H9 (cell line): ENCODE measurements at regions not wholly inside any gene's neighbourhood (a gene's known extent, or its start where the extent isn't known, plus 50 kb on each side); places are given as distances from the start of the nearest gene placed in this dataset.
A peak's percentile ranks its signal among the peaks of the same experiment; 100 is the strongest.

ENCODE experiments used
- DNase-seq: peaks from one replicate; pipeline ENCODE4 v3.0.0-alpha.2; 2017
- H2AFZ ChIP-seq: one replicate; pipeline ENCODE4 v1.6.1; 2013; ENCODE audit warnings: mild to moderate bottlenecking, low read length, control low read depth, moderate library complexity
- H2AK5ac ChIP-seq: 2 replicates; pipeline ENCODE4 v1.6.1; 2013; ENCODE audit warnings: low read length, control low read depth, mixed read lengths; ENCODE audit not compliant: insufficient read length
- H2BK120ac ChIP-seq: one replicate; pipeline ENCODE4 v1.6.1; 2013; ENCODE audit warnings: low read depth, mild to moderate bottlenecking, low read length, control low read depth, inconsistent platforms; ENCODE audit not compliant: poor library complexity, severe bottlenecking
- H2BK12ac ChIP-seq: 2 replicates; pipeline ENCODE4 v1.6.1; 2013; ENCODE audit warnings: low read length, control low read depth, mixed read lengths, low read depth; ENCODE audit not compliant: insufficient read length
- H2BK15ac ChIP-seq: 2 replicates; pipeline ENCODE4 v1.6.1; 2013; ENCODE audit warnings: low read depth, low read length, control low read depth
- H2BK20ac ChIP-seq: one replicate; pipeline ENCODE4 v1.6.1; 2013; ENCODE audit warnings: low read depth, mild to moderate bottlenecking, low read length, control low read depth, inconsistent platforms; ENCODE audit not compliant: poor library complexity, severe bottlenecking
- H2BK5ac ChIP-seq: 2 replicates; pipeline ENCODE4 v1.6.1; 2013; ENCODE audit warnings: low read length, control low read depth, mixed read lengths; ENCODE audit not compliant: insufficient read length
- H3K14ac ChIP-seq: 2 replicates; pipeline ENCODE4 v1.6.1; 2013; ENCODE audit warnings: low read length, control low read depth; ENCODE audit not compliant: insufficient read depth
- H3K18ac ChIP-seq: 2 replicates; pipeline ENCODE4 v1.6.1; 2013; ENCODE audit warnings: low read depth, mild to moderate bottlenecking, mixed read lengths, low read length, control low read depth; ENCODE audit not compliant: insufficient read length
- H3K23ac ChIP-seq: 2 replicates; pipeline ENCODE4 v1.6.1; 2013; ENCODE audit warnings: low read length, control low read depth, mixed read lengths, low read depth; ENCODE audit not compliant: insufficient read length
- H3K23me2 ChIP-seq: 2 replicates; pipeline ENCODE4 v1.6.1; 2013; ENCODE audit warnings: low read depth, mild to moderate bottlenecking, mixed read lengths, low read length, control low read depth; ENCODE audit not compliant: insufficient read length, poor library complexity, severe bottlenecking
- H3K27ac ChIP-seq: 2 replicates; pipeline ENCODE4 v1.5.1; 2013; ENCODE audit warnings: low read length, control low read depth, mixed read lengths, low read depth; ENCODE audit not compliant: insufficient read length
- H3K27me3 ChIP-seq: 2 replicates; pipeline ENCODE4 v1.6.1; 2013; ENCODE audit warnings: low read length, control low read depth, inconsistent platforms; ENCODE audit not compliant: insufficient read depth
- H3K4ac ChIP-seq: 2 replicates; pipeline ENCODE4 v1.6.1; 2013; ENCODE audit warnings: low read depth, mild to moderate bottlenecking, control low read depth, inconsistent platforms, low read length, moderate library complexity
- H3K4me1 ChIP-seq: 2 replicates; pipeline ENCODE4 v1.6.1; 2013; ENCODE audit warnings: low read length, control low read depth, inconsistent platforms; ENCODE audit not compliant: insufficient read depth
- H3K4me2 ChIP-seq: 2 replicates; pipeline ENCODE4 v1.6.1; 2013; ENCODE audit warnings: low read length, control low read depth, mixed read lengths; ENCODE audit not compliant: insufficient read length, insufficient read depth
- H3K56ac ChIP-seq: 2 replicates; pipeline ENCODE4 v1.6.1; 2013; ENCODE audit warnings: low read depth, mild to moderate bottlenecking, mixed read lengths, low read length, control low read depth; ENCODE audit not compliant: insufficient read length
- H3K79me1 ChIP-seq: 2 replicates; pipeline ENCODE4 v1.6.1; 2013; ENCODE audit warnings: low read depth, mild to moderate bottlenecking, moderate library complexity, low read length, control low read depth, inconsistent platforms; ENCODE audit not compliant: insufficient read depth, poor library complexity, severe bottlenecking
- H3K79me2 ChIP-seq: 2 replicates; pipeline ENCODE4 v1.6.1; 2013; ENCODE audit warnings: low read length, control low read depth, inconsistent platforms; ENCODE audit not compliant: insufficient read depth
- H3K9ac ChIP-seq: 2 replicates; pipeline ENCODE4 v1.6.1; 2013; ENCODE audit warnings: low read length, control low read depth, mixed read lengths; ENCODE audit not compliant: insufficient read length; ENCODE audit errors: extremely low read depth
- H3K9me3 ChIP-seq: one replicate; pipeline ENCODE4 v1.6.1; 2013; ENCODE audit warnings: low read depth, low read length, inconsistent platforms; ENCODE audit not compliant: control insufficient read depth
- H3T11ph ChIP-seq: one replicate; pipeline ENCODE4 v1.6.1; 2013; ENCODE audit warnings: mild to moderate bottlenecking, low read length, control low read depth, inconsistent platforms
- H4K20me1 ChIP-seq: one replicate; pipeline ENCODE4 v1.6.1; 2013; ENCODE audit not compliant: control insufficient read depth, insufficient read length, insufficient read depth
- H4K5ac ChIP-seq: 2 replicates; pipeline ENCODE4 v1.6.1; 2013; ENCODE audit warnings: low read depth, mild to moderate bottlenecking, mixed read lengths, low read length, control low read depth; ENCODE audit not compliant: insufficient read length
- H4K8ac ChIP-seq: replicated peaks from 2 replicates; pipeline ENCODE4 v1.6.1; 2013; ENCODE audit warnings: low read length, control low read depth, mixed read lengths, low read depth; ENCODE audit not compliant: insufficient read length
- H4K91ac ChIP-seq: 2 replicates; pipeline ENCODE4 v1.6.1; 2013; ENCODE audit warnings: low read depth, mild to moderate bottlenecking, moderate library complexity, mixed read lengths, low read length, control low read depth; ENCODE audit not compliant: insufficient read length
- H3K27ac Mint-ChIP-seq, 3 experiments: 2 replicates in 2 of 3; 3 replicates in 1 of 3; pipeline ENCODE4 v1.8.0; 2020 to 2021; ENCODE audit warnings: mixed read lengths in 3 of 3, mild to moderate bottlenecking in 1 of 3, moderate library complexity in 1 of 3
- H3K27me3 Mint-ChIP-seq: 2 replicates; pipeline ENCODE4 v1.8.0; 2021; ENCODE audit warnings: low read depth, mild to moderate bottlenecking, moderate library complexity, mixed read lengths
- H3K36me3 Mint-ChIP-seq, 3 experiments: 2 replicates in 2 of 3; 3 replicates in 1 of 3; pipeline ENCODE4 v1.8.0; 2020 to 2021; ENCODE audit warnings: low read depth in 3 of 3, mixed read lengths in 3 of 3; ENCODE audit not compliant: insufficient read depth in 1 of 3
- H3K4me1 Mint-ChIP-seq, 2 experiments: 2 replicates each; pipeline ENCODE4 v1.8.0; 2020; ENCODE audit warnings: mixed read lengths in 2 of 2
- H3K4me3 Mint-ChIP-seq, 2 experiments: 2 replicates in 1 of 2; 3 replicates in 1 of 2; pipeline ENCODE4 v1.8.0; 2020 to 2021; ENCODE audit warnings: mild to moderate bottlenecking in 2 of 2, mixed read lengths in 2 of 2, moderate library complexity in 1 of 2
- H3K9me3 Mint-ChIP-seq, 2 experiments: 2 replicates in 1 of 2; 3 replicates in 1 of 2; pipeline ENCODE4 v1.8.0; 2020; ENCODE audit warnings: mild to moderate bottlenecking in 2 of 2, mixed read lengths in 2 of 2, moderate library complexity in 1 of 2
- CTCF ChIP-seq: fragments of 200-600 bp; sonication (generic); conservative IDR thresholded peaks from 3 replicates; pipeline ENCODE4 v1.8.0; 2021; ENCODE audit warnings: antibody characterized with exemption, mild to moderate bottlenecking
- WGBS: extraction: QIAGEN DNeasy Blood & Tissue Kit; methylation state at CpG from one replicate; pipeline ENCODE4 v1.1.7; 2013; ENCODE audit warnings: missing lambda C conversion rate, low lambda C conversion rate, mixed read lengths; ENCODE audit not compliant: insufficient read length; ENCODE audit errors: extremely low coverage; 5-methylcytosine and 5-hydroxymethylcytosine counted together

GRCh38 chr3:117405359-117405758, 695.8 kb downstream of the TUSC7 start:
- H3K14ac ChIP-seq: no peak overlapping the region
- no peak overlapping the region for H2BK5ac ChIP-seq
- DNase-seq: no peak
- no peak overlapping the region for H2BK12ac ChIP-seq
- H3K23ac ChIP-seq: no peak overlapping the region
- H3K4me3 Mint-ChIP-seq: no peak overlapping the region; a peak in 1 of 5 replicates
- no peak overlapping the region for H2AK5ac ChIP-seq
- no peak overlapping the region for H2BK120ac ChIP-seq
- no peak overlapping the region for H3K27ac ChIP-seq
- H3T11ph ChIP-seq: no peak overlapping the region
- H3K9me3 Mint-ChIP-seq: no peaks in the 10 kb centered on the region; a peak in 1 of 5 replicates
- no peak overlapping the region for H4K91ac ChIP-seq
- TF ChIP-seq CTCF: no peak
- no peak overlapping the region for H3K4me2 ChIP-seq
- no peak overlapping the region for H2AFZ ChIP-seq
- WGBS: no CpG with 5 or more reads among the region's 1 CpG
- peaks cover 0 to 4% (median 2%) of the 10 kb centered on the region in 3 experiments; a peak in 1 of 7 replicates for H3K36me3 Mint-ChIP-seq
- H2BK15ac ChIP-seq: no peak overlapping the region
- H3K18ac ChIP-seq: no peak overlapping the region
- no peaks in the 10 kb centered on the region for H4K20me1 ChIP-seq
- no peaks in the 10 kb centered on the region for H3K9me3 ChIP-seq
- H3K23me2 ChIP-seq: no peaks in the 10 kb centered on the region
- no peak overlapping the region for H3K4ac ChIP-seq
- H4K5ac ChIP-seq: no peak overlapping the region
- no peak overlapping the region for H3K56ac ChIP-seq
- no peaks in the 10 kb centered on the region; the same call in 1 of the 2 replicates for H3K27me3 ChIP-seq
- peak overlapping the region in 2 of 3 experiments; percentile 33 to 54; a peak in 2 of 7 replicates for H3K27ac Mint-ChIP-seq
- H4K8ac ChIP-seq: no peak overlapping the region
- peaks cover 5% of the 10 kb centered on the region; the same call in 1 of the 2 replicates for H3K4me1 ChIP-seq
- peaks cover 21% of the 10 kb centered on the region for H3K27me3 Mint-ChIP-seq
- H3K4me1 Mint-ChIP-seq: peaks cover 51 to 67% of the 10 kb centered on the region in 2 experiments
- H3K9ac ChIP-seq: no peak overlapping the region
- no peaks in the 10 kb centered on the region for H3K79me2 ChIP-seq
- H2BK20ac ChIP-seq: no peak overlapping the region
- H3K79me1 ChIP-seq: no peaks in the 10 kb centered on the region
